Astrocyte of the spinal cord (primary cell): ENCODE measurements at regions not wholly inside any gene's neighbourhood (a gene's known extent, or its start where the extent isn't known, plus 50 kb on each side); places are given as distances from the start of the nearest gene placed in this dataset.

Source experiments
- DNase-seq: peaks from one replicate; pipeline ENCODE4 v3.0.0; 2011; ENCODE audit warnings: low read depth, low spot score
- H3K4me3 ChIP-seq: 2 replicates; pipeline ENCODE4 v1.5.1; 2011; ENCODE audit warnings: low read depth, mild to moderate bottlenecking, low read length, moderate library complexity
- in situ Hi-C: cut with HindIII; loops from 2 replicates; pipeline ENCODE4 v1.10.0; 2017; ENCODE audit warnings: low sequenced_read_pairs
- TF ChIP-seq, protein P1 (sequence below): IDR thresholded peaks from 2 replicates; pipeline ENCODE4 v1.5.1; 2012; ENCODE audit warnings: low read depth, mild to moderate bottlenecking, low read length, inconsistent platforms

DNA sequence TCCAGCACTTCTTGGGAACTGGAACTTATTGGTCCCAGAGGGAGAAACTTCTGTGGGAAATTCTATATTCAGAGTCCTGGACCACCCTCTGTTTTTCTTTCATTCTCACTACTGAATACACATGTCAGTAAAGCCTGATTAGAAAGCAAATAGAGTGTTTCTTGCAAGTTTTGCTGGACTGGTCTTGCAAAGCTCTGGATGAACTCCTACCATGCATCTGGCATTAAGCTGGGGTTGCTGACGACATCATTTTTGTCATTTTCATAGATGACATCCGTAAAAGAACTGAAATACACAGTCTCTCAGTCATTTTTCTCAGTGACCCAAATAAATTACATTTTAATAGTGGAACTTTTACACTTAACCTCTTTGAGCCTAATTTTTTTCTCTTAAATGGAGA, 283.2 kb downstream of the DMAC1 start:
- H3K4me3 ChIP-seq = no peak overlapping the region
- TF ChIP-seq, protein P1, sequence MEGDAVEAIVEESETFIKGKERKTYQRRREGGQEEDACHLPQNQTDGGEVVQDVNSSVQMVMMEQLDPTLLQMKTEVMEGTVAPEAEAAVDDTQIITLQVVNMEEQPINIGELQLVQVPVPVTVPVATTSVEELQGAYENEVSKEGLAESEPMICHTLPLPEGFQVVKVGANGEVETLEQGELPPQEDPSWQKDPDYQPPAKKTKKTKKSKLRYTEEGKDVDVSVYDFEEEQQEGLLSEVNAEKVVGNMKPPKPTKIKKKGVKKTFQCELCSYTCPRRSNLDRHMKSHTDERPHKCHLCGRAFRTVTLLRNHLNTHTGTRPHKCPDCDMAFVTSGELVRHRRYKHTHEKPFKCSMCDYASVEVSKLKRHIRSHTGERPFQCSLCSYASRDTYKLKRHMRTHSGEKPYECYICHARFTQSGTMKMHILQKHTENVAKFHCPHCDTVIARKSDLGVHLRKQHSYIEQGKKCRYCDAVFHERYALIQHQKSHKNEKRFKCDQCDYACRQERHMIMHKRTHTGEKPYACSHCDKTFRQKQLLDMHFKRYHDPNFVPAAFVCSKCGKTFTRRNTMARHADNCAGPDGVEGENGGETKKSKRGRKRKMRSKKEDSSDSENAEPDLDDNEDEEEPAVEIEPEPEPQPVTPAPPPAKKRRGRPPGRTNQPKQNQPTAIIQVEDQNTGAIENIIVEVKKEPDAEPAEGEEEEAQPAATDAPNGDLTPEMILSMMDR = no peak
- in situ Hi-C loops = no loop called here
- no peak for DNase-seq

DNA sequence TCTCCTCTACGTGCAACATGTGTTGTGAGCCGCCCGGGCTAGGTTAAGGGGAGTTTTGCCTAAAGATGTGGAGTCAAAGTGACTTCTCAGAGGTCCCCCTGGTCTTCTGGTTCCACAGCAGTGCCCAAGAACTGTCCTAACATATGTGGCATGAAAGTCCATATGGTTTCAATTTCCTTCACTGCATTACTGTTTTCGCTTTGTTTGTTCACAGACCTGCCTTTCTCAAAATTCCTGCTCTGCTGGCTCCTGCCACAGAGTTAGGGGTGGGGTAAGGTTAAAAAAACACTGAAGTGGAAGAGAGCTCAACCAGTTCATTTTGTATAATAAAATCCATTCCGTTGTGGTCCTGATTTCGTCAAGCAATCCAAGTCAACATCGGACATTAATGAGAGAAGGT, 289.4 kb downstream of the DMAC1 start:
- H3K4me3 ChIP-seq = no peak overlapping the region
- in situ Hi-C loops = no loop called here
- no peak for DNase-seq
- TF ChIP-seq, protein P1 = no peak

DNA sequence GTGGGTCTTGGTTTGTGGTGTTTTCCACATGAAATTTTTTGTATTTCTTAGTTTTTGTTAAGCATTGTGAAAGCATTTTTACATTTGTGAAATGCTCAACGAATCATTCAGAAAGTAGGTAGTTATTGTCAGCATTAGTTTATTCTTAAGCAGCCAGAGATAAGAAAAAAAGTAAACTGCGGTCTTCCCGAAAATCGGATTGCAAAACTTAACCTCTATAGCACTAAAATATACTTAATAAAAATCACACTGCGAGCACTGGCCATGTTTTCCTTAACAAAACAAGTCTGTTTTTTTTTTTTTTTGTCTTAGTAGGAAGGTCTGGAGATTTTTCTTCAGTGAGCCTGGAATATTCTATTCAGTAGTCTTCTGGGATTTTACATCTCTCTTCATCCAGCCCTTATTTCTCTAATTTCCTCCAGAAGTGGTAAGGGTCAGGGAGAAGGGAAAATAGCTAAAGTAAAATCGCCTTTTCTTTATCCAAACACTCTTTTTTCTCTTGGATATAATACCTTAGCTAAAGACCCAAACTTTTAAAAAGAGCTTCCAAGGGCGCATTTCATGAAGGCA, 289.9 kb downstream of the DMAC1 start:
- H3K4me3 ChIP-seq = no peak overlapping the region
- in situ Hi-C loops = no loop called here
- no peak for DNase-seq
- TF ChIP-seq, protein P1 = no peak

DNA sequence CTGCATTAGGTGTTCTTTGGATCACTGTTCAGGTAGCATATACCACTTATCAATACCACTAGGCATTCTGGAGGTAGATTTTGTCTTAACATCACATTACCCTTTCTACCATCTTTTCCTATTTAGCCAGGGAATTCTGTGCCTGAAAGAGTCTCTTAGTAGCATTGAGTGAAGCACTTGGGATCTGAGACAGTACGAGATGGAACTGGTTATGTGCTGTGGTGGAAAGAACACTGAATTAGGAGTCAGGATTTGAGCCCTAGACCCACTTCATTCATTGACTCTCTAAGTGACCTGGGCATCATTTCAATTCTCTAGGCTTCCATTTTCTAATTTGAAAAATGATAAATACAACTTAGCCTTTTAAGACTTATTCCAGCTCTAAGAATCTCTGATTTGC, 291.1 kb downstream of the DMAC1 start:
- DNase-seq = no peak
- in situ Hi-C loops = no loop called here
- H3K4me3 ChIP-seq = no peak overlapping the region
- TF ChIP-seq, protein P1 = no peak

DNA sequence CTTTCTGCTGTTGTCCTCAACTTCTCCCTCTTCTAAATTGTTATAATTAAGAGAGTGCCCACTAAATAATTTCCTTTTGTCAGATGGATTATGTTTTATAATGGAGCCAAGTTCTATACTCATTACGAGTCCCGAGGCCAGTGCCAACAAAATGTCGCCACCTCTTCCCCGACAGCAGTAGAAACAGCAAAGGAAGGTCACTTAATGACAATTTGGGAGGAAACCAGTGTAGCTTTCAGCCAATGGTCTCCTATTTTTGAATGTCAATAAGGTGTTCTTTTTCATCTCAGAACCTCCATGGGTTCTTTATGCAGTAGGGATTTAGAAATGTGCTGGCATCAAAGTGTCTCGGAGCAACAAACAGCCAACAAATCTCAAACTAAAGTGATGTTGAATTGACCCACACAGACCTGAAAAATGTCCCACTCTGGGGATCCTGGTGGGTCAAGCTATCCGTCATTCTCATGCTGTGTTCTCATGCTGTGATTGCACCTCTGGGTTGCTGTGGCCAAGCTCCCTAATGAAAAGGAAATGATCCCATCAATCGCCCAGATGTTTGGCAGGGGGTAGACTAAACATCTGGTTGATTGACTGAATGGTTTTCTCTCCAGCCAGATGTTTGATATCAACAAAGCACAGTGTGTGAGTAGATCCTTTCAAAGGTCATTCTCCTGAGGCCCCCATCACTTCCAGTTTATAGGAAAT, 291.9 kb downstream of the DMAC1 start:
- no peak for DNase-seq
- in situ Hi-C loops = no loop called here
- H3K4me3 ChIP-seq = no peak overlapping the region
- TF ChIP-seq, protein P1 = no peak

DNA sequence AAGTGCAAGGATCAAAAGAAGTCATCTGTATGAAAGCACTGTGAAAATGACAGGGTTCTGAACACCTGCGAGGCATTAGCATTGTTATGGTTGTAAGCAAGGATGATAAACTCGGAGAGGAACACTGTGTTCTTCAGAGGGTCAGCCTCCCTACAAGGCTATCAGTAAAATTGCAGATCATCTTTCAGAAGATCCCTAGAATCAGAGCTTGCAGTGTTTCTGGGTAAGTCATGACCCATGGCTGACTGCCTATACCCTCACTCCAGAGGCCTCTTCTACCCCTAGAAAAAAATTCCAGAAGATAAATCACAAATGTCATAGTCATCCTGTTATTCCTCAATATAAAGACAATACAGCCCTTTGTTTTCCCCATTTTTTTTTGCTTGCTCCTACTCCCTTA, 292.6 kb downstream of the DMAC1 start:
- in situ Hi-C loops = no loop called here
- no peak for DNase-seq
- TF ChIP-seq, protein P1 = no peak
- no peak overlapping the region for H3K4me3 ChIP-seq
